KMS-11 (cell line): ENCODE measurements at regions not wholly inside any gene's neighbourhood (a gene's known extent, or its start where the extent isn't known, plus 50 kb on each side); places are given as distances from the start of the nearest gene placed in this dataset.

Experiments
- H2AFZ ChIP-seq: fragments of 200-600 bp; sonication (generic); 2 replicates; pipeline ENCODE4 v1.6.1; 2016; ENCODE audit warnings: antibody characterized with exemption, mixed run types, low read depth
- H3K27ac ChIP-seq: fragments of 200-600 bp; sonication (generic); 2 replicates; pipeline ENCODE4 v1.6.1; 2016; ENCODE audit warnings: mild to moderate bottlenecking, mixed run types
- H3K27me3 ChIP-seq: fragments of 200-600 bp; sonication (generic); 2 replicates; pipeline ENCODE4 v1.6.1; 2017; ENCODE audit warnings: mild to moderate bottlenecking, low read depth, mixed run types, moderate library complexity; ENCODE audit not compliant: insufficient read depth
- H3K36me3 ChIP-seq: fragments of 200-600 bp; sonication (generic); 2 replicates; pipeline ENCODE4 v1.6.1; 2017; ENCODE audit warnings: mild to moderate bottlenecking, mixed run types; ENCODE audit not compliant: insufficient read depth
- H3K4me1 ChIP-seq: fragments of 200-600 bp; sonication (generic); 2 replicates; pipeline ENCODE4 v1.6.1; 2016; ENCODE audit warnings: mild to moderate bottlenecking, low read depth, mixed run types; ENCODE audit not compliant: poor library complexity, severe bottlenecking
- H3K4me2 ChIP-seq: fragments of 200-600 bp; sonication (generic); 2 replicates; pipeline ENCODE4 v1.7.0; 2016; ENCODE audit warnings: mild to moderate bottlenecking, mixed run types
- H3K4me3 ChIP-seq: fragments of 200-600 bp; sonication (generic); IDR thresholded peaks from 2 replicates; pipeline ENCODE4 v1.6.1; 2017; ENCODE audit warnings: low read depth, low read length, mixed read lengths; ENCODE audit not compliant: insufficient read depth
- H3K79me2 ChIP-seq: fragments of 200-600 bp; sonication (generic); 2 replicates; pipeline ENCODE4 v1.6.1; 2016; ENCODE audit warnings: low read depth, mixed run types; ENCODE audit not compliant: insufficient read depth
- H3K9ac ChIP-seq: fragments of 200-600 bp; sonication (generic); 2 replicates; pipeline ENCODE4 v1.6.1; 2016; ENCODE audit warnings: mild to moderate bottlenecking, mixed run types
- H4K20me1 ChIP-seq: fragments of 200-600 bp; sonication (generic); 2 replicates; pipeline ENCODE4 v1.6.1; 2016; ENCODE audit warnings: mild to moderate bottlenecking, mixed run types; ENCODE audit not compliant: insufficient read depth
- TF ChIP-seq, protein P1 (sequence below): fragments of 200-600 bp; sonication (generic); conservative IDR thresholded peaks from 2 replicates; pipeline ENCODE4 v1.6.1; 2017; ENCODE audit warnings: low read depth, mild to moderate bottlenecking, antibody characterized with exemption, low read length, moderate library complexity, mixed read lengths

DNA sequence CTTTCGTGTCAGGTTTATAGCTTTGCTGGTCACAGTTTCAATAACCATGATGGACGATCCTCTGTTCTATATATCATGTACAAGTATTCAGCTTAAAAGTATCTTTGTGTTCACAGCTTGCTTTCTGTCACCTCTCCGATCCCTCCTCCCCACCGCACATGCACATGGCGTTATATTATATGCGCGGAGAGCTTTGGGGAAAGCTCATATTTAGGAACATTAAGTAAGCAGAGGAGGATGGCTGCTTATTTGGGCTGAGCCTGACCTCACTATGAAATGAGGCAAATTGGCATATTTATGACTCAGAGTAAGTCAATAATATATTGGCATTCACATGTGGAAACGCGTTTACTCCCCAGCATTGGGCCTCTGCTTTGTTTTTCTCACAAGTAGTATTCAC lies 360.5 kb downstream of the HLX start:
- TF ChIP-seq, protein P1, sequence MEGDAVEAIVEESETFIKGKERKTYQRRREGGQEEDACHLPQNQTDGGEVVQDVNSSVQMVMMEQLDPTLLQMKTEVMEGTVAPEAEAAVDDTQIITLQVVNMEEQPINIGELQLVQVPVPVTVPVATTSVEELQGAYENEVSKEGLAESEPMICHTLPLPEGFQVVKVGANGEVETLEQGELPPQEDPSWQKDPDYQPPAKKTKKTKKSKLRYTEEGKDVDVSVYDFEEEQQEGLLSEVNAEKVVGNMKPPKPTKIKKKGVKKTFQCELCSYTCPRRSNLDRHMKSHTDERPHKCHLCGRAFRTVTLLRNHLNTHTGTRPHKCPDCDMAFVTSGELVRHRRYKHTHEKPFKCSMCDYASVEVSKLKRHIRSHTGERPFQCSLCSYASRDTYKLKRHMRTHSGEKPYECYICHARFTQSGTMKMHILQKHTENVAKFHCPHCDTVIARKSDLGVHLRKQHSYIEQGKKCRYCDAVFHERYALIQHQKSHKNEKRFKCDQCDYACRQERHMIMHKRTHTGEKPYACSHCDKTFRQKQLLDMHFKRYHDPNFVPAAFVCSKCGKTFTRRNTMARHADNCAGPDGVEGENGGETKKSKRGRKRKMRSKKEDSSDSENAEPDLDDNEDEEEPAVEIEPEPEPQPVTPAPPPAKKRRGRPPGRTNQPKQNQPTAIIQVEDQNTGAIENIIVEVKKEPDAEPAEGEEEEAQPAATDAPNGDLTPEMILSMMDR: no peak
- Histone ChIP-seq H3K27ac (no peak overlapping the region), H3K27me3 (no peaks in the 10 kb centered on the region), H3K4me2 (no peak overlapping the region), H3K4me1 (no peaks in the 10 kb centered on the region), H3K9ac (no peak overlapping the region), H4K20me1 (no peaks in the 10 kb centered on the region), H3K36me3 (no peaks in the 10 kb centered on the region), H2AFZ (no peak overlapping the region), H3K79me2 (no peaks in the 10 kb centered on the region), H3K4me3 (no peak overlapping the region)

DNA sequence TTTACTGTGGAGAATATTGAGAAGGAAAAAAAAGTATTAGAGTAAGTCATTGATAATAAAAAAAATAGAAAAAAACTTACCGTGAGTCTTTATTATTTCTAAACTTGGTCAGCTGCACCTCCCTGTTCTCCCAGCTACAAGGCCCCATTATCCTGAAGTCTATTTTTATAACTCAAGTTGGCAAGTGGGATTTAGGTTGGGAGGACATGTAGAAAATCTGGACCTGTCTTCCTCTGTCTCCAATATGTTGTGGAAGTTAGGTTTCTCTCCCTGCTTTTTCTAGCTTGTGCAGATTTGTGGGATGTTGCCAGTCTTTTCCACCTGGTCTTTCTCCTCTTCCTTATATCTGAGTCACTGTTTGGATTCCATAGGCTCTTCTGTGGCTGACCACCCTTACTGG lies 361.4 kb downstream of the HLX start:
- H3K9ac ChIP-seq: no peak overlapping the region
- no peak overlapping the region for H3K4me3 ChIP-seq
- no peak overlapping the region for H2AFZ ChIP-seq
- H3K27me3 ChIP-seq: no peaks in the 10 kb centered on the region
- TF ChIP-seq, protein P1: no peak
- H3K79me2 ChIP-seq: no peaks in the 10 kb centered on the region
- no peaks in the 10 kb centered on the region for H4K20me1 ChIP-seq
- no peak overlapping the region for H3K4me2 ChIP-seq
- H3K27ac ChIP-seq: no peak overlapping the region
- no peaks in the 10 kb centered on the region for H3K36me3 ChIP-seq
- H3K4me1 ChIP-seq: no peaks in the 10 kb centered on the region

DNA sequence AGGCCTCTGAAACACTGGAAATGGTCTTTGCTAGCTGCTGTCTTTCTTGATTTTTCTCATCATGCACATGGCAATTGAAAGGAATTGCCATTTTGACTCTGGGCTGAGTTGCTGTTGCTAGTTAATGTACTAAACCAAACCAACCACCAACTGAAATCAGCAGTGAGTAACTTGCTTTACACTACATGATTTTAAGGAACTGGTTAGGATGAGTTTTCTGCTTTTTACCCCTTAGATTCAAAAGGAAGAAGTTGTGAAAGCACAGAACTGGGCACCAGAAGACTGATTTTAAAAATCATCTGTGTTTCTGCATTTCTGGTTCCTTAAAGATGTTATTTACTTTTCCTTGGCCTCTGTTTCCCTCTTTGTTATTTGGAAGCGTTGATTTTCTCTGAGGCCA lies 361.9 kb downstream of the HLX start:
- Histone ChIP-seq H3K27ac (no peak overlapping the region), H3K4me1 (no peaks in the 10 kb centered on the region), H3K9ac (no peak overlapping the region), H3K79me2 (no peaks in the 10 kb centered on the region), H2AFZ (no peak overlapping the region), H3K4me3 (no peak overlapping the region), H3K27me3 (no peaks in the 10 kb centered on the region), H3K4me2 (no peak overlapping the region), H4K20me1 (no peaks in the 10 kb centered on the region), H3K36me3 (no peaks in the 10 kb centered on the region)
- TF ChIP-seq, protein P1: no peak

DNA sequence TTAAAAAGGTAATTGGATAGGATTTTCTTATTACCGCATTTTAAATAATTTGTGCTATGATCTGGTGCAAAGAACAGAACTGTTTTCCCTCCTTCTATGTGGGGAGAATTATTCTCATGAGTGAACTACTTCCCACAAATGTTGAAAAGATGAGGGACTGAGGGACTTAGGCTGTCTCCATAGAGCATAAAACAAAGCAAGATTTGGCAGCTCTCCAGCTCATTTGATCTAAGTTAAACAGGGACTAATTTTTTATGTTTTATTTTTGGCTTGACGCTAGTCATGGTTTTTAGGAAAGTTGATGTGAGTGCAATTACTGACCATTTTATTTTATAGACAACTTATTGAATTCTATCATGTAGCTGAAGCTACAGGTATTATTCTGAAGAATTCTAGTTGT lies 362.3 kb downstream of the HLX start:
- H3K4me2 ChIP-seq: no peak overlapping the region

More for the DNA sequence above, 362.3 kb downstream of the HLX start:
- TF ChIP-seq, protein P1: no peak
- Histone ChIP-seq H3K36me3 (no peaks in the 10 kb centered on the region), H3K27me3 (no peaks in the 10 kb centered on the region), H3K9ac (no peak overlapping the region), H4K20me1 (no peaks in the 10 kb centered on the region), H3K4me1 (no peaks in the 10 kb centered on the region), H2AFZ (no peak overlapping the region), H3K27ac (no peak overlapping the region), H3K4me3 (no peak overlapping the region), H3K79me2 (no peaks in the 10 kb centered on the region)
